Tibial artery (tissue), 4 donors: ENCODE measurements at regions not wholly inside any gene's neighbourhood (a gene's known extent, or its start where the extent isn't known, plus 50 kb on each side); places are given as distances from the start of the nearest gene placed in this dataset.

Source experiments
- DNase-seq, 2 donors: peaks; one replicate each; pipeline ENCODE4 v3.0.0-alpha.2; 2019
- H3K27ac ChIP-seq, 2 donors: fragments of 200-600 bp; sonication (generic) in 1 of 2; 1 replicate in 1 of 2; 2 replicates in 1 of 2; pipeline ENCODE4 v1.5.1; 2018 to 2019; ENCODE audit warnings: mild to moderate bottlenecking in 1 of 2
- H3K27me3 ChIP-seq, 2 donors: fragments of 200-600 bp; sonication (generic) in 1 of 2; one replicate each; pipeline versions ENCODE4 v1.5.1 to v1.6.0; 2016 to 2019
- H3K36me3 ChIP-seq, 3 donors: fragments of 200-600 bp; sonication (generic) in 2 of 3; one replicate each; pipeline ENCODE4 v1.5.1; 2016 to 2019; ENCODE audit warnings: mild to moderate bottlenecking in 2 of 3
- H3K4me1 ChIP-seq, 4 donors: fragments of 200-600 bp; sonication (generic) in 2 of 4; 1 replicate in 3 of 4; 2 replicates in 1 of 4; pipeline ENCODE4 v1.5.1; 2016 to 2019
- H3K4me3 ChIP-seq, 2 donors: fragments of 200-600 bp; sonication (generic) in 1 of 2; 1 replicate in 1 of 2; 2 replicates in 1 of 2; pipeline ENCODE4 v1.5.1; 2018 to 2019; ENCODE audit warnings: mild to moderate bottlenecking in 2 of 2
- H3K9me3 ChIP-seq, 3 donors: fragments of 200-600 bp; sonication (generic) in 1 of 3; one replicate each; pipeline ENCODE4 v1.5.1; 2016 to 2019
- CTCF ChIP-seq, 2 experiments: fragments of 200-600 bp in 1 of 2; fragments of 450-650 bp in 1 of 2; IDR thresholded peaks; one replicate each; pipeline ENCODE4 v1.5.1; 2017 to 2019; ENCODE audit warnings: antibody characterized with exemption in 2 of 2, mild to moderate bottlenecking in 1 of 2, moderate library complexity in 1 of 2
- intact Hi-C: fragments of 100-400 bp; cut with DNase I; formaldehyde crosslinking; loops from one replicate; pipeline ENCODE4 v1.15.0; 2023; ENCODE audit warnings: low total_unique reads

- H3K9me3 ChIP-seq, result no peaks in the 10 kb centered on the region
- intact Hi-C loops, result no loop called here
- no peak overlapping the region for H3K4me3 ChIP-seq
- H3K27me3 ChIP-seq, result no peaks in the 10 kb centered on the region
- no peaks in the 10 kb centered on the region for H3K4me1 ChIP-seq
- DNase-seq, result no peak
- no peak overlapping the region for H3K27ac ChIP-seq
- H3K36me3 ChIP-seq, result no peaks in the 10 kb centered on the region
- TF ChIP-seq CTCF (IDR thresholded peaks at IDR 0.05), result no peak
Observed at GRCh38 chr5:61277781-61278180, 54.3 kb upstream of the ZSWIM6 start.

GRCh38 chr5:61279725-61280124 is 52.3 kb upstream of the ZSWIM6 start:
- H3K27ac ChIP-seq, result no peak overlapping the region
- no peak overlapping the region for H3K4me3 ChIP-seq
- intact Hi-C loops, result loop anchor here (5.0 kb wide), 1 partner anchor 117 kb away; the partner anchor contains the start of gene SMIM15
- H3K27me3 ChIP-seq, result no peaks in the 10 kb centered on the region
- H3K4me1 ChIP-seq, result no peaks in the 10 kb centered on the region
- no peaks in the 10 kb centered on the region for H3K36me3 ChIP-seq
- no peaks in the 10 kb centered on the region for H3K9me3 ChIP-seq
- no peak for DNase-seq
- TF ChIP-seq CTCF (IDR thresholded peaks at IDR 0.05), result no peak

GRCh38 chr5:61280205-61280604 is 51.9 kb upstream of the ZSWIM6 start:
- Histone ChIP-seq H3K4me3 (no peak overlapping the region), H3K27ac (no peak overlapping the region), H3K27me3 (no peaks in the 10 kb centered on the region), H3K4me1 (no peaks in the 10 kb centered on the region), H3K36me3 (no peaks in the 10 kb centered on the region), H3K9me3 (no peaks in the 10 kb centered on the region)
- intact Hi-C loops, result loop anchor here (5.0 kb wide), 1 partner anchor 118 kb away; the partner anchor contains the start of gene SMIM15
- DNase-seq, result no peak
- no peak for TF ChIP-seq CTCF (IDR thresholded peaks at IDR 0.05)

- Histone ChIP-seq H3K4me1 (no peaks in the 10 kb centered on the region), H3K9me3 (no peaks in the 10 kb centered on the region), H3K27me3 (no peaks in the 10 kb centered on the region), H3K27ac (no peak overlapping the region), H3K36me3 (no peaks in the 10 kb centered on the region), H3K4me3 (no peak overlapping the region)
- DNase-seq, result no peak
- no peak for TF ChIP-seq CTCF (IDR thresholded peaks at IDR 0.05)
- intact Hi-C loops, result loop anchor here (5.0 kb wide), 1 partner anchor 119 kb away; the partner anchor contains the start of gene SMIM15
Observed at GRCh38 chr5:61280761-61281427, 51.2 kb upstream of the ZSWIM6 start.

- no peak overlapping the region for H3K4me3 ChIP-seq
- no peak overlapping the region for H3K27ac ChIP-seq
- no peaks in the 10 kb centered on the region for H3K36me3 ChIP-seq
- no peak for TF ChIP-seq CTCF (IDR thresholded peaks at IDR 0.05)
- H3K27me3 ChIP-seq, result no peaks in the 10 kb centered on the region
- no peak for DNase-seq
- H3K9me3 ChIP-seq, result no peaks in the 10 kb centered on the region
- no peaks in the 10 kb centered on the region for H3K4me1 ChIP-seq
- intact Hi-C loops, result loop anchor here (5.0 kb wide), 1 partner anchor 119 kb away; the partner anchor contains the start of gene SMIM15
Observed at GRCh38 chr5:61281686-61282085, 50.4 kb upstream of the ZSWIM6 start.
